Breast epithelium (tissue), 3 donors: ENCODE measurements at regions not wholly inside any gene's neighbourhood (a gene's known extent, or its start where the extent isn't known, plus 50 kb on each side); places are given as distances from the start of the nearest gene placed in this dataset.

Source experiments
- POLR2A ChIP-seq: fragments of 450-650 bp; IDR thresholded peaks from one replicate; pipeline ENCODE4 v1.6.1; 2016; ENCODE audit warnings: antibody characterized with exemption, mild to moderate bottlenecking, moderate library complexity
- TF ChIP-seq, protein P1 (sequence below), 3 donors: fragments of 450-650 bp; IDR thresholded peaks; one replicate each; pipeline ENCODE4 v1.5.1; 2016 to 2017; ENCODE audit warnings: antibody characterized with exemption in 3 of 3, mild to moderate bottlenecking in 3 of 3, moderate library complexity in 3 of 3

DNA sequence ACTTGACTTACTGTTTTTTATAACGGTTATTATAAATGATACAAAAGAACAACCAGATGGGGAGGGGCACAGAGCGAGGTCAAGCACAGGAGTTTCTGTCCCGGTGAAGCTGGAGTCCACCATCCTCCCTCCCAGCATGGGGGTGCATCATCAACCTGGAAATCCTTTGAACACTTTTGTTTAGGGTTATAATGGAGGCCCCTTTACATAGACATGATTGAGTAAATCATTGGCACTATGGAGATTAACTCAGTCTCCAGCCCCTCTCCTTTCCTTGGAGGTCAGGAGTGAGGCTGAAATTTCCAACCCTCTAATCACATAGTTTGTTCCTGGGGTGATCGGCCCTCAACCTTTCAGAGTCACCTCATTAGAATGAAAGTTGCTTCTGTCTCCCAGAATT lies 71.8 kb upstream of the ANKEF1 start:
- TF ChIP-seq, protein P1, sequence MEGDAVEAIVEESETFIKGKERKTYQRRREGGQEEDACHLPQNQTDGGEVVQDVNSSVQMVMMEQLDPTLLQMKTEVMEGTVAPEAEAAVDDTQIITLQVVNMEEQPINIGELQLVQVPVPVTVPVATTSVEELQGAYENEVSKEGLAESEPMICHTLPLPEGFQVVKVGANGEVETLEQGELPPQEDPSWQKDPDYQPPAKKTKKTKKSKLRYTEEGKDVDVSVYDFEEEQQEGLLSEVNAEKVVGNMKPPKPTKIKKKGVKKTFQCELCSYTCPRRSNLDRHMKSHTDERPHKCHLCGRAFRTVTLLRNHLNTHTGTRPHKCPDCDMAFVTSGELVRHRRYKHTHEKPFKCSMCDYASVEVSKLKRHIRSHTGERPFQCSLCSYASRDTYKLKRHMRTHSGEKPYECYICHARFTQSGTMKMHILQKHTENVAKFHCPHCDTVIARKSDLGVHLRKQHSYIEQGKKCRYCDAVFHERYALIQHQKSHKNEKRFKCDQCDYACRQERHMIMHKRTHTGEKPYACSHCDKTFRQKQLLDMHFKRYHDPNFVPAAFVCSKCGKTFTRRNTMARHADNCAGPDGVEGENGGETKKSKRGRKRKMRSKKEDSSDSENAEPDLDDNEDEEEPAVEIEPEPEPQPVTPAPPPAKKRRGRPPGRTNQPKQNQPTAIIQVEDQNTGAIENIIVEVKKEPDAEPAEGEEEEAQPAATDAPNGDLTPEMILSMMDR (IDR thresholded peaks at IDR 0.05): no peak
- TF ChIP-seq POLR2A: no peak
